ENCODE measurements at regions not wholly inside any gene's neighbourhood (a gene's known extent, or its start where the extent isn't known, plus 50 kb on each side); places are given as distances from the start of the nearest gene placed in this dataset.
"Not testable (repeated sequence)": the region's sequence is repeated elsewhere in the genome, so short reads cannot be mapped to it uniquely, and the experiment has no call there.

GRCh38 chr6:80489911-80490635 lies 383.6 kb downstream of the BCKDHB start:
- no peak for DNase-seq (ENCODE audit: low spot score)
- Mint-ChIP-seq H3K9me3 (no peaks in the 10 kb centered on the region), H3K4me3 (ENCODE audit: low read depth) (no peak overlapping the region), H3K27ac (no peak overlapping the region), H3K36me3 (ENCODE audit: low read depth) (no peaks in the 10 kb centered on the region), H3K4me1 (ENCODE audit: low read depth) (no peaks in the 10 kb centered on the region), H3K27me3 (ENCODE audit: low read depth) (no peaks in the 10 kb centered on the region)
- intact Hi-C loops (cut with micrococcal nuclease): no loop called here

- no peaks in the 10 kb centered on the region for H3K4me1 Mint-ChIP-seq (ENCODE audit: low read depth)
- intact Hi-C loops (cut with micrococcal nuclease): no loop called here
- H3K27me3 Mint-ChIP-seq (ENCODE audit: low read depth): no peaks in the 10 kb centered on the region
Measured at GRCh38 chr6:80488190-80488589, 381.7 kb downstream of the BCKDHB start.

DNA sequence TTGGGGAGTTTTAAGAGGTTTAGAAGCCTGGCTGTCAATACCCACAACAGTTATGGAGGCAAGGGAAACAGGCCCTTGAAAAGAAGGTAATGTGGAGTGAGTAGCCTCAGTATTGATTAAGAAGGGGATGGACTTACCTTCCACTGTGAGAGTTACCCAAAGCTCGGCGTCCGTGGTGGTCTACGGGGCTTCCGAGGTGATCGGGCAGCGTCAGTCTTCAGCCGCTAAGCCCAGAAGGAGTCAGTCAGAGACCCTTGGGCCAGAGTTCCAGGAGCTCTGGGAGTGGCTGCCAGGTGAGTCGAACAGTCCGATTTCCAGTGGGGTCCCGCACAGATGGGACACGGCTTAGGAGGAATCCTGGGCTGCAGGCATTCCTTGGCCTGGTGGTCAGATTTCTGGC lies 379.0 kb downstream of the BCKDHB start:
- intact Hi-C loops (cut with micrococcal nuclease); H3K4me3 Mint-ChIP-seq (ENCODE audit: low read depth); H3K27me3 Mint-ChIP-seq (ENCODE audit: low read depth); H3K36me3 Mint-ChIP-seq (ENCODE audit: low read depth); H3K27ac Mint-ChIP-seq; DNase-seq (ENCODE audit: low spot score); H3K9me3 Mint-ChIP-seq; H3K4me1 Mint-ChIP-seq (ENCODE audit: low read depth): not testable (repeated sequence)

More at GRCh38 chr6:80488190-80488589, 381.7 kb downstream of the BCKDHB start:
- H3K36me3 Mint-ChIP-seq (ENCODE audit: low read depth): no peaks in the 10 kb centered on the region
- no peak for DNase-seq (ENCODE audit: low spot score)
- no peaks in the 10 kb centered on the region for H3K9me3 Mint-ChIP-seq
- no peak overlapping the region for H3K27ac Mint-ChIP-seq
- H3K4me3 Mint-ChIP-seq (ENCODE audit: low read depth): no peak overlapping the region

DNA sequence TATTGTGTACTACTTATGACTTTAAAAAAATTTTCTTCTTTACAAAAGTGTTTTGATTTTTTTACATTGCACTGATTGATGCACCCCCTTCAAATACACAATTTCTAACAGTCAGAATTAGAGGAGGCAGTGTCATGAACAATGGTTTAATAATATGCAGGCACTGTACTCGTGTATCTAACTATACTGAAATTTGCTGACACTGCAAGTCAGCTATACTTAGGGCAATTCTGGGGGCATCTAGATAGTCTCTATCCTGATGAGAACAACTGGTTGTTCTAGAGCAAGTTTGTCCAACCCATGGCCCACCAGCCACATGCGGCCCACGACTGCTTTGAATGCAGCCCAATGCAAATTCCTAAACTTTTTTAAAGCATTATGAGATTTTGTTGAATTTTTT lies 375.6 kb downstream of the BCKDHB start:
- no peaks in the 10 kb centered on the region for H3K4me1 Mint-ChIP-seq (ENCODE audit: low read depth)
- no peaks in the 10 kb centered on the region for H3K27me3 Mint-ChIP-seq (ENCODE audit: low read depth)
- no peaks in the 10 kb centered on the region for H3K36me3 Mint-ChIP-seq (ENCODE audit: low read depth)
- no peak overlapping the region for H3K4me3 Mint-ChIP-seq (ENCODE audit: low read depth)
- DNase-seq (ENCODE audit: low spot score): no peak
- intact Hi-C loops (cut with micrococcal nuclease): no loop called here
- H3K9me3 Mint-ChIP-seq: no peaks in the 10 kb centered on the region
- H3K27ac Mint-ChIP-seq: no peak overlapping the region

GRCh38 chr6:80480421-80481157 lies 374.1 kb downstream of the BCKDHB start:
- Mint-ChIP-seq H3K4me3 (ENCODE audit: low read depth) (no peak overlapping the region), H3K4me1 (ENCODE audit: low read depth) (no peaks in the 10 kb centered on the region), H3K9me3 (no peaks in the 10 kb centered on the region), H3K36me3 (ENCODE audit: low read depth) (no peaks in the 10 kb centered on the region), H3K27ac (no peak overlapping the region), H3K27me3 (ENCODE audit: low read depth) (no peaks in the 10 kb centered on the region)
- no peak for DNase-seq (ENCODE audit: low spot score)
- intact Hi-C loops (cut with micrococcal nuclease): no loop called here

DNA sequence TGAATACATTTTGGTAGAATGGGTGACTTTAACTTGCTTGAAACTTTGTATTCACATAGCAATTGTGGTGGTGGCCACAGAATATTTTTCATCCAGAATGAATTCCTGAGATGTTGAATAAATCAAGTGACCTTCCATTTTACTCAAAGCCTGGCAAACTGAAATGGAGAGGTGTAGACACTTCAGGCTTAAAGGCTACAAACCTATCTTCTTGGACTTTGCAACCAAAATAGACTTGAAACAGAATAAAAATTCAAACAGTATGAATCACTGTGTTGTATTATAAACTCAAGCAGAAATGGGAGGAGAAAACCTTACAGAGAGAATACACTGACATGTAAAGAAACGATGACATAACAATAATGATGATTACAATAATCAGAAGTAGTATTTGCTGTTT lies 371.6 kb downstream of the BCKDHB start:
- intact Hi-C loops (cut with micrococcal nuclease): loop anchor here (10.0 kb wide), 1 partner anchor 1277 kb away; the partner anchor contains the start of gene TENT5A
- H3K27ac Mint-ChIP-seq: no peak overlapping the region
- H3K36me3 Mint-ChIP-seq (ENCODE audit: low read depth): no peaks in the 10 kb centered on the region
- no peaks in the 10 kb centered on the region for H3K27me3 Mint-ChIP-seq (ENCODE audit: low read depth)
- H3K4me3 Mint-ChIP-seq (ENCODE audit: low read depth): no peak overlapping the region
- H3K9me3 Mint-ChIP-seq: no peaks in the 10 kb centered on the region
- H3K4me1 Mint-ChIP-seq (ENCODE audit: low read depth): no peaks in the 10 kb centered on the region
- DNase-seq (ENCODE audit: low spot score): no peak

DNA sequence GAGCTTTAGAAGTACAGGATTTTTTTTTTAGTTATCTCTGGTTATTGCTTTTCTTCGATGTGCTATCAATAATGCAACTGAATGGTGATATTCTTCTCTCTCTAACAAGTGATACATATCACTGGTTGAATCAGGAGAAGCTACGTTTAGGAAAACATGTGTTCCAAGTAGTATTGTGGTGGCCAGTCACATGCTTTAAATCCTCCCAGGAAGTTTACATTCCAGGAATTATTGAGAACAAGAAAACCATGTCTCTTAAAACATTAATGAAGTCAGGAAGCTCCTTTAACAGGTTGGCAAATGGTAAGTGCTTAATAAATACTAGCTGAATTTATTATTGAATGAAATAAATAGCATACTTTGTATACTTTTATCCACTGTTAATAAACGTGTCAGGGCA lies 371.1 kb downstream of the BCKDHB start:
- no peak overlapping the region for H3K4me3 Mint-ChIP-seq (ENCODE audit: low read depth)
- H3K4me1 Mint-ChIP-seq (ENCODE audit: low read depth): no peaks in the 10 kb centered on the region
- no peaks in the 10 kb centered on the region for H3K36me3 Mint-ChIP-seq (ENCODE audit: low read depth)
- no peaks in the 10 kb centered on the region for H3K27me3 Mint-ChIP-seq (ENCODE audit: low read depth)
- intact Hi-C loops (cut with micrococcal nuclease): loop anchor here (10.0 kb wide), 1 partner anchor 1277 kb away; the partner anchor contains the start of gene TENT5A
- no peaks in the 10 kb centered on the region for H3K9me3 Mint-ChIP-seq
- no peak overlapping the region for H3K27ac Mint-ChIP-seq
- no peak for DNase-seq (ENCODE audit: low spot score)

- Mint-ChIP-seq H3K27me3 (ENCODE audit: low read depth) (peaks cover 1% of the 10 kb centered on the region), H3K9me3 (no peaks in the 10 kb centered on the region), H3K36me3 (ENCODE audit: low read depth) (no peaks in the 10 kb centered on the region), H3K27ac (no peak overlapping the region), H3K4me3 (ENCODE audit: low read depth) (no peak overlapping the region), H3K4me1 (ENCODE audit: low read depth) (no peaks in the 10 kb centered on the region)
- DNase-seq (ENCODE audit: low spot score): no peak
- intact Hi-C loops (cut with micrococcal nuclease): loop anchor here (10.0 kb wide), 1 partner anchor 1283 kb away; the partner anchor contains the start of gene TENT5A
Measured at GRCh38 chr6:80472271-80472670, 365.8 kb downstream of the BCKDHB start.

DNA sequence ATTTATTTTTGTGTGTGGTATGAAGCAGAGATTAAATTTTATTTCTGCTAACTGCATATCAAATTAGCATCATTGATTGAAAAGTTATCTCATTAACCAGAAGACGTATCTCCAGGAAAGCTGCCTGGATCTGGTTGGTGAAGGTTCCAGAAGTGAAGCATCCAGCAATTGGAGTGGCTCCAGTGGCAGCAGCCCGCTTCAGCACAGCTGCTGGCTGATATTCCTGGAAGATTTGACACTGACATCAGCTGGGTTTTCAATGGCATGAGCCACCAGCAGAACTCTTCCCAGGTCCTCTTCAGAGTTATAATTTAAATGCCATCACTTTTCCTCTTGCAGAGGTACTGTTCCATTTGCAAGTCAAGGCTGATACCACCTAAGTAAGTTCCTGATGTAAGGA lies 363.5 kb downstream of the BCKDHB start:
- no peaks in the 10 kb centered on the region for H3K36me3 Mint-ChIP-seq (ENCODE audit: low read depth)
- H3K4me3 Mint-ChIP-seq (ENCODE audit: low read depth): no peak overlapping the region
- H3K27ac Mint-ChIP-seq: no peak overlapping the region
- no peaks in the 10 kb centered on the region for H3K9me3 Mint-ChIP-seq
- DNase-seq (ENCODE audit: low spot score): no peak
- no peaks in the 10 kb centered on the region for H3K4me1 Mint-ChIP-seq (ENCODE audit: low read depth)
- intact Hi-C loops (cut with micrococcal nuclease): loop anchor here (10.0 kb wide), 1 partner anchor 1285 kb away; the partner anchor contains the start of gene TENT5A
- peaks cover 1% of the 10 kb centered on the region for H3K27me3 Mint-ChIP-seq (ENCODE audit: low read depth)

DNA sequence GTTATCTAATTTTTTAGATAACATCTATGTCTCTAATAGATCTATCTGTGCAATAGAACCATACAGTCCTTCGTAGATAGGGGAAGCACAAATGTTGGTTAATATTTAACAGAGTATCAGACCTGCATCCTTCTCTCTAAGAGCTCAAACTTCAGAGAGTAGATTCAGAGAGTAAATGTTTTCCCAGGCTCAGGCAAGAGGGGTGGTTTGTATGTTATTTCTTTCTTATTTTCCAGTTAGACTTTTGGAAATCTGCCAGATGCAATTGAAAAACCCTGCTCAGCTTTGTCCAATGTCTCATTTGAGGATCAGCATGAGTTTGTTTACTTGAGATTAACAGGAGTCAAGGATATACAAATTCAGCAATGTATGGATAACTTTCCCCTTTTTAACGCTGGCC lies 361.9 kb downstream of the BCKDHB start:
- Mint-ChIP-seq H3K4me1 (ENCODE audit: low read depth) (no peaks in the 10 kb centered on the region), H3K4me3 (ENCODE audit: low read depth) (no peak overlapping the region), H3K9me3 (no peaks in the 10 kb centered on the region), H3K36me3 (ENCODE audit: low read depth) (no peaks in the 10 kb centered on the region), H3K27me3 (ENCODE audit: low read depth) (peaks cover 1% of the 10 kb centered on the region), H3K27ac (no peak overlapping the region)
- DNase-seq (ENCODE audit: low spot score): no peak
- intact Hi-C loops (cut with micrococcal nuclease): no loop called here

GRCh38 chr6:80467408-80467807 lies 360.9 kb downstream of the BCKDHB start:
- Mint-ChIP-seq H3K9me3 (no peaks in the 10 kb centered on the region), H3K27me3 (ENCODE audit: low read depth) (peaks cover 1% of the 10 kb centered on the region), H3K36me3 (ENCODE audit: low read depth) (no peaks in the 10 kb centered on the region), H3K4me1 (ENCODE audit: low read depth) (no peaks in the 10 kb centered on the region), H3K27ac (no peak overlapping the region), H3K4me3 (ENCODE audit: low read depth) (no peak overlapping the region)
- intact Hi-C loops (cut with micrococcal nuclease): no loop called here
- no peak for DNase-seq (ENCODE audit: low spot score)

GRCh38 chr6:80466981-80467380 lies 360.5 kb downstream of the BCKDHB start:
- Mint-ChIP-seq H3K36me3 (ENCODE audit: low read depth) (no peaks in the 10 kb centered on the region), H3K9me3 (no peaks in the 10 kb centered on the region), H3K4me3 (ENCODE audit: low read depth) (no peak overlapping the region), H3K4me1 (ENCODE audit: low read depth) (no peaks in the 10 kb centered on the region), H3K27ac (no peak overlapping the region), H3K27me3 (ENCODE audit: low read depth) (no peaks in the 10 kb centered on the region)
- no peak for DNase-seq (ENCODE audit: low spot score)
- intact Hi-C loops (cut with micrococcal nuclease): no loop called here

DNA sequence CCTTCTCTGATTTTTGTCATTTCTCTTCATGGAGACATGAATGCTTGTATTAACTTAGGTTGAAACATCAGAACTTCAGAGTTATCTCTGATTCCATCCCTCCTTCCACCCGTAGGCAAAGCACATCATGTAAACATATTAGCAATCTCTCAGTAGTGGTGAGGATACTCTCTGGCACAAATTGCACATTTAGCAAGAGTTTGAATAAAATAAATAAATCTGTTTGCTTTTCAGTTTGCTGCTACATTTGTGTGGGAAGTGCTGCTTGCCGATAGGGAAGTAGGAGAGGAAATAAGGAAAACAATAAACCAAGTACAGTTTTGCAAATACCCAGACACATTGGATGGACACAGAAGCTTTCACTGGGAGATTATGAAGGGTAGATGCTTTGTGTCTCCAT lies 359.0 kb downstream of the BCKDHB start:
- no peak for DNase-seq (ENCODE audit: low spot score)
- Mint-ChIP-seq H3K36me3 (ENCODE audit: low read depth) (no peaks in the 10 kb centered on the region), H3K4me3 (ENCODE audit: low read depth) (no peak overlapping the region), H3K27ac (no peak overlapping the region), H3K9me3 (no peaks in the 10 kb centered on the region), H3K4me1 (ENCODE audit: low read depth) (no peaks in the 10 kb centered on the region), H3K27me3 (ENCODE audit: low read depth) (no peaks in the 10 kb centered on the region)
- intact Hi-C loops (cut with micrococcal nuclease): no loop called here
